NCI-H1417 treated with DMSO at 0.1 percent for 48 hours (cell line): ENCODE measurements at regions not wholly inside any gene's neighbourhood (a gene's known extent, or its start where the extent isn't known, plus 50 kb on each side); places are given as distances from the start of the nearest gene placed in this dataset.

Experiments used
- DNase-seq: peaks from one replicate; lab custom pipeline; 2025; lab: John Stamatoyannopoulos, UW

GRCh38 chr11:127330044-127330443, 329.5 kb upstream of the KIRREL3 start:
- no peak for DNase-seq

GRCh38 chr11:127308291-127308690, 307.7 kb upstream of the KIRREL3 start:
- no peak for DNase-seq

- DNase-seq: no peak
These were observed 307.1 kb upstream of the KIRREL3 start for GRCh38 chr11:127307700-127308099.

GRCh38 chr11:127304634-127305033, 304.1 kb upstream of the KIRREL3 start:
- DNase-seq: no peak

GRCh38 chr11:127288926-127289325, 288.4 kb upstream of the KIRREL3 start:
- DNase-seq: no peak

GRCh38 chr11:127281534-127281933, 281.0 kb upstream of the KIRREL3 start:
- DNase-seq: no peak

GRCh38 chr11:127275774-127276173, 275.2 kb upstream of the KIRREL3 start:
- no peak for DNase-seq

GRCh38 chr11:127274328-127274676, 273.7 kb upstream of the KIRREL3 start:
- DNase-seq: no peak

- no peak for DNase-seq
These were observed 273.2 kb upstream of the KIRREL3 start for GRCh38 chr11:127273593-127274327.

GRCh38 chr11:127270851-127271250, 270.3 kb upstream of the KIRREL3 start:
- DNase-seq: no peak

GRCh38 chr11:127269911-127270310, 269.3 kb upstream of the KIRREL3 start:
- DNase-seq: no peak

- no peak for DNase-seq
These were observed 268.4 kb upstream of the KIRREL3 start for GRCh38 chr11:127268932-127269331.

GRCh38 chr11:127268521-127268920, 268.0 kb upstream of the KIRREL3 start:
- DNase-seq: no peak

- no peak for DNase-seq
These were observed 258.5 kb upstream of the KIRREL3 start for GRCh38 chr11:127259102-127259501.

GRCh38 chr11:127255209-127255608, 254.6 kb upstream of the KIRREL3 start:
- DNase-seq: no peak

GRCh38 chr11:127252321-127252720, 251.8 kb upstream of the KIRREL3 start:
- DNase-seq: no peak

GRCh38 chr11:127249576-127249975, 249.0 kb upstream of the KIRREL3 start:
- DNase-seq: no peak

GRCh38 chr11:127248476-127248875, 247.9 kb upstream of the KIRREL3 start:
- DNase-seq: no peak

GRCh38 chr11:127247261-127247851, 246.8 kb upstream of the KIRREL3 start:
- no peak for DNase-seq

GRCh38 chr11:127242676-127243075, 242.1 kb upstream of the KIRREL3 start:
- DNase-seq: no peak

GRCh38 chr11:127238321-127238720, 237.8 kb upstream of the KIRREL3 start:
- DNase-seq: no peak

GRCh38 chr11:127236776-127237175, 236.2 kb upstream of the KIRREL3 start:
- DNase-seq: no peak

- no peak for DNase-seq
These were observed 233.4 kb upstream of the KIRREL3 start for GRCh38 chr11:127233998-127234397.

GRCh38 chr11:127230392-127230791, 229.8 kb upstream of the KIRREL3 start:
- no peak for DNase-seq
